C4-2B (cell line): ENCODE measurements at regions not wholly inside any gene's neighbourhood (a gene's known extent, or its start where the extent isn't known, plus 50 kb on each side); places are given as distances from the start of the nearest gene placed in this dataset.

Experiments used
- H3K27ac ChIP-seq: fragments of 450-650 bp; 2 replicates; pipeline ENCODE4 v1.5.1; 2017
- CTCF ChIP-seq: fragments of 450-650 bp; conservative IDR thresholded peaks from 2 replicates; pipeline ENCODE4 v1.5.1; 2017; ENCODE audit warnings: mild to moderate bottlenecking
- ZFX ChIP-seq: fragments of 450-650 bp; IDR thresholded peaks from 2 replicates; pipeline ENCODE4 v1.6.1; 2017

DNA sequence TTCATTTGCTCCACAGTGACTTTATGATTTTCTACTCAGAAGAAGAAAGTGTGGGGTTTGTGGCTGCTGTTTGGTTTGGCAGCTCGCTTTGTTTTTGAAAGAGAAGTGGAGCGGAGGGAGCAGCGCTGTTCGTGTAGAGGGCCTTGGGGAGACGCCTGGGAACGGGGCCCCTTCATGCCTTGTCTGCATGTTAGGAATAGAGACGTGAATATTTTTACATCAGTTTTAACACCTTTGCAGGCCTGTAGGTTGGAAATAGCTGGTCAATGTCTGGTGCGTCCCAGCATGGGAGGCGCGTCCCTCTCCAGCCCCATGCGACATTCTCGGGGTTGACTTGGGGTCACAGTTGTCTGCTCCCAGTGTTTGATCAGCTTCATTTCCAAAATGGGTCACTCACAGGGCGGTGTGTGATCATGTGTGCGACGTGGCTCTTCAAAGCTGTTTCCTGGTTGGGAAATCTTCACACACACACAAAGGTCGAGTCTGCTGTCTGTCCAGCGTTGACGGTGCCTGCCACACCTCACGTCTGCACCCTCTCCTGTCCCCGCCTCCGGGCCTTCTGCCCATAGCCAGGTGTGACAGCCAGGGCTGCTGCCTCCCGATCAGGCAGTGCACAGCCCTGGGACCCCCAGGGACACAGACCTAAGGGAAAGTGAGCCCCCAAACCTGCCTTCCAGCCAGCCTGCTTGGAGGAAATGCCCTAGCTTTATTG lies 149.2 kb downstream of the PSMG1 start:
- no peak overlapping the region for H3K27ac ChIP-seq

GRCh38 chr21:39029900-39030884 lies 153.1 kb downstream of the PSMG1 start:
- TF ChIP-seq CTCF (no peak), ZFX (no peak)
- no peak overlapping the region for H3K27ac ChIP-seq

More for the DNA sequence above, 149.2 kb downstream of the PSMG1 start:
- TF ChIP-seq ZFX (no peak), CTCF (no peak)

- TF ChIP-seq ZFX (no peak), CTCF (no peak)
Measured at GRCh38 chr21:39029086-39029755, 154.0 kb downstream of the PSMG1 start.

GRCh38 chr21:39025198-39025597 lies 158.1 kb downstream of the PSMG1 start:
- no peak overlapping the region for H3K27ac ChIP-seq
- no peak for TF ChIP-seq ZFX
- no peak for TF ChIP-seq CTCF

More at GRCh38 chr21:39029086-39029755, 154.0 kb downstream of the PSMG1 start:
- H3K27ac ChIP-seq: no peak overlapping the region

DNA sequence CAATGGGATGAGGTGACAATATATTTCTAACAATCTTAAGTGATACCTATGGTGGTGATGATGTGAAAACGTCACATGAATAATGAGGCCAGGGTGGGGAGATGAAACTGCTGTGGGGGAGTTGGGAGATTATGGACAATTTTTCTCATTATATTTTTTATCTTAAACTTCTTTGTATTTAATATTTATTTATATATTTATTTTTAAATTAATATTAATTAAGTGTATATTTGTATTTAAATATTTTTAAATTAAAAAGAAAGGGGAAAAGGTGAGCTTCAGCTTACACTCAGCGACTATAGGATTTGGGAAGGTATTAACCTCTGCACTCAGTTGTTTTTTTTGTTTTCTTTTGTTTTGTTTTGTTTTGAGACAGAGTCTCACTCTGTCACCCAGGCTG lies 158.7 kb downstream of the PSMG1 start:
- no peak for TF ChIP-seq CTCF
- no peak for TF ChIP-seq ZFX
- no peak overlapping the region for H3K27ac ChIP-seq

DNA sequence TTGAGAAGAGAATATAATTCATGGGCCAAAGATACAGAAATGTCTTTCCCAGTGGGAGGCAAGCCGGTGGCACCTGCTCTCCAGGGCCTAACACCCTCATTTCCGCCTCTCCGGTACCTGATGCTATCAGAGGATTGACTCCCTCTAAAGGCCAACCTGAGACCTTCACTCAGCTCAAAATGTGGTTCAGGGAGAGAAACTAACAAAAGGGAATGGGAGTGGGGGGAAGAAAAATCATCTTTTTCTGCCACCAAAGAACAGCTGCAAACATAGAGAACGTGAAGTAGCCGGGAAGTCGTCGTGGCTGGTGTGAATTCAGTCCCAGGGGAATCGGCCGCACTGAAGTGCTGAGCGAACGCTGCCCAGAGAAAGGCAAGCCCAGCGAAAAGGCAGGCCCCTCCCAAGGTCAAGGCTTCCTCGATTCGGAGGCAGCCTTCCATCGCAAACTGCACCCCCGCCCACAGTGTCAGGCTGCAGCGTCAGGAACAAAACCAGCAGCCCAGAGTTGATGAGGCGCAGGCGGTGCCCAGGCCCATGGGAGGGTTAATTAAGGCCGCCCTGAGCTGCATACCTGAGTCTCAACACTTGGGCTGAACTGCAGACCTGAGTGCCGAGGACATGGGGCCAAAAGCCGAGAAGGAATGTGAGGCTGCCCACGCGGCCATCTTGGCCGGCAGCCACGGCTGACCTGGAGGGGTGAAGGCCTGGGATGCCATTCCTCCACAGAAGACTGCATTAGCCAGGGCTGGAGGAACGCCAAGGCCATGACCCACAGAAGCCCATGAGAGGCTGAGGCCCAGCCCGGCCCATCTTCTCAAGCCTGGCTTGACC lies 160.2 kb downstream of the PSMG1 start:
- no peak overlapping the region for H3K27ac ChIP-seq
- TF ChIP-seq ZFX (no peak), CTCF (no peak)
